ENCODE measurements at regions not wholly inside any gene's neighbourhood (a gene's known extent, or its start where the extent isn't known, plus 50 kb on each side); places are given as distances from the start of the nearest gene placed in this dataset.

DNA sequence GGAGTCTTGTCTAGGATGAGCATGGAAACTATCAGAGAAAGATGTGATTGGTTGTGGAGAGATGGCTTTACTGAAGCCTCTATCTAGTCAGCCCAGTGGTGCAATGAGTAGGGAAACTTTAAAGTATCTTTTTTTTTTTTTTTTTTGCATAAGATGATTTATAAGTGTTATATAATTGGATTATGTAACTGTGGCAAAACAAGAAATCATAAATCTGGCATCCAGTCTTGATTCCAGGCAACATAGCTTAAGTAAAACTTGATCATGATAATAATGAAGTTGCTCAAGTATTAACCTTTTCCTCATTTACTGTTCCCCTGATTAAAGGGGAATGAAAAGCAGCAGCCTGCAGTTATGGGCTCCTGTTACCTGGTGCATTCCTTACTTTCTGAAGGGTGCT, 538.0 kb upstream of the ATP2B1 start:
- intact Hi-C loops (cut with DNase I; ENCODE audit: low total_unique reads) = no loop called here
- no peak overlapping the region for H3K4me3 ChIP-seq (ENCODE audit: low read depth, poor library complexity, severe bottlenecking)
- DNase-seq (ENCODE audit: low spot score in 2 of 2) = no peak
- TF ChIP-seq, protein P1, sequence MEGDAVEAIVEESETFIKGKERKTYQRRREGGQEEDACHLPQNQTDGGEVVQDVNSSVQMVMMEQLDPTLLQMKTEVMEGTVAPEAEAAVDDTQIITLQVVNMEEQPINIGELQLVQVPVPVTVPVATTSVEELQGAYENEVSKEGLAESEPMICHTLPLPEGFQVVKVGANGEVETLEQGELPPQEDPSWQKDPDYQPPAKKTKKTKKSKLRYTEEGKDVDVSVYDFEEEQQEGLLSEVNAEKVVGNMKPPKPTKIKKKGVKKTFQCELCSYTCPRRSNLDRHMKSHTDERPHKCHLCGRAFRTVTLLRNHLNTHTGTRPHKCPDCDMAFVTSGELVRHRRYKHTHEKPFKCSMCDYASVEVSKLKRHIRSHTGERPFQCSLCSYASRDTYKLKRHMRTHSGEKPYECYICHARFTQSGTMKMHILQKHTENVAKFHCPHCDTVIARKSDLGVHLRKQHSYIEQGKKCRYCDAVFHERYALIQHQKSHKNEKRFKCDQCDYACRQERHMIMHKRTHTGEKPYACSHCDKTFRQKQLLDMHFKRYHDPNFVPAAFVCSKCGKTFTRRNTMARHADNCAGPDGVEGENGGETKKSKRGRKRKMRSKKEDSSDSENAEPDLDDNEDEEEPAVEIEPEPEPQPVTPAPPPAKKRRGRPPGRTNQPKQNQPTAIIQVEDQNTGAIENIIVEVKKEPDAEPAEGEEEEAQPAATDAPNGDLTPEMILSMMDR (IDR thresholded peaks at IDR 0.05) = no peak
- TF ChIP-seq POLR2A (IDR thresholded peaks at IDR 0.05) = no peak

DNA sequence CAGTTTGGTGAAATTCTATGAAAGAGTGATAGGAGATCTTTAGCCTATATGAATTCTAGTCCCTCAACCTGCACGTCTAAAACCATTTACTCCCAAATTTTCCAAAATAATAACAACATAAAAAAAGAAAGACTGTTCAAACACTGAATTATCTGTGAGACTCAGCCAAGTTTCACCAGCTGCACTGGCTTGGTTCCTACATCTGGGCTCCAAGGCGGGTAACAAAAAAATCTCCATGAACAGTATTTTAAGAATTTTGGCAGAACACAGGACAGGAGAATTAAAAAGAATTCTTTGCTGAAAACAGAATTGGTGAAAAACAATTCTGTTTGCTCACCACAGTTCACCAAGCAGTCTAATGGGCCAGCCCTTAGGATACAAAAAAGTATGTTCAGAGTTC, 536.8 kb upstream of the ATP2B1 start:
- no peak overlapping the region for H3K4me3 ChIP-seq (ENCODE audit: low read depth, poor library complexity, severe bottlenecking)
- intact Hi-C loops (cut with DNase I; ENCODE audit: low total_unique reads) = no loop called here
- no peak for DNase-seq (ENCODE audit: low spot score in 2 of 2)
- no peak for TF ChIP-seq POLR2A (IDR thresholded peaks at IDR 0.05)
- TF ChIP-seq, protein P1 (IDR thresholded peaks at IDR 0.05) = no peak
- 15 to 19% methylated on average over 2 of the region's 2 CpGs for WGBS, 2 donors

GRCh38 chr12:90244232-90244631, 535.6 kb upstream of the ATP2B1 start:
- DNase-seq (ENCODE audit: low spot score in 2 of 2) = no peak
- intact Hi-C loops (cut with DNase I; ENCODE audit: low total_unique reads) = no loop called here
- no peak overlapping the region for H3K4me3 ChIP-seq (ENCODE audit: low read depth, poor library complexity, severe bottlenecking)
- 68 to 71% methylated on average over 3 of the region's 3 CpGs for WGBS, 2 donors
- TF ChIP-seq, protein P1 (IDR thresholded peaks at IDR 0.05) = no peak
- no peak for TF ChIP-seq POLR2A (IDR thresholded peaks at IDR 0.05)

- TF ChIP-seq, protein P1 (IDR thresholded peaks at IDR 0.05) = no peak
- no peak for TF ChIP-seq POLR2A (IDR thresholded peaks at IDR 0.05)
- no peak overlapping the region for H3K4me3 ChIP-seq (ENCODE audit: low read depth, poor library complexity, severe bottlenecking)
- intact Hi-C loops (cut with DNase I; ENCODE audit: low total_unique reads) = no loop called here
- 72 to 79% methylated on average over 4 of the region's 4 CpGs for WGBS, 2 donors
- DNase-seq (ENCODE audit: low spot score in 2 of 2) = no peak
Measured at GRCh38 chr12:90243211-90243610, 534.6 kb upstream of the ATP2B1 start.

DNA sequence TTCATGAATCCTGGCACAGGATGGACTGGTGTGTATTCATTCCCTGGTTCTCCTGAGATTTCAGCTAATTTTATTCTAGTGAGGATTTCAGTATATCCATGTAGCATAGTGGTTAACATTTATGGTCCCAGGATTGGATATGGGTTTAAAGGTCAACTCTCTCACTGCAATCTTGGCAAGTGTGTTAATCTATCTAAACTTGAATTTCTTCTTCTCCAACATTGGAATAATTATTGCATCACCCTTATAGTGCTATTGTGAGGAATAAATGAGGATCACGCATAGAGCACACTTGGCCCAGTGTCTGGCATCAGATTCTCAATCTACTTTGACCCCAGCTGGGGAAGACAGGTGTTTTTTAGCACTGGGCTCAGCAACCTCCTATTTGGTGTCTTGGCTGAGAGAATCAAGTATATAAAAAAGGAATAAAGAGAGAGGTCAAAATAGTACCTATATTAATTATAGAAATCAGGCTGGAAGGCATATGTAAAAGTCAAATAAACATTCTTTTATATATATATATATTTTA, 531.2 kb upstream of the ATP2B1 start:
- WGBS, 2 donors = 70 to 71% methylated on average over 1 of the region's 1 CpG
- H3K4me3 ChIP-seq (ENCODE audit: low read depth, poor library complexity, severe bottlenecking) = no peak overlapping the region
- DNase-seq (ENCODE audit: low spot score in 2 of 2) = no peak
- TF ChIP-seq, protein P1 (IDR thresholded peaks at IDR 0.05) = no peak
- no peak for TF ChIP-seq POLR2A (IDR thresholded peaks at IDR 0.05)
- intact Hi-C loops (cut with DNase I; ENCODE audit: low total_unique reads) = loop anchor here (2.0 kb wide), 1 partner anchor 61 kb away; no protein-coding TSS in a partner anchor

- WGBS, 2 donors = 28 to 48% methylated on average over 2 of the region's 2 CpGs
- no peak overlapping the region for H3K4me3 ChIP-seq (ENCODE audit: low read depth, poor library complexity, severe bottlenecking)
- intact Hi-C loops (cut with DNase I; ENCODE audit: low total_unique reads) = no loop called here
- no peak for DNase-seq (ENCODE audit: low spot score in 2 of 2)
- TF ChIP-seq POLR2A (IDR thresholded peaks at IDR 0.05) = no peak
- TF ChIP-seq, protein P1 (IDR thresholded peaks at IDR 0.05) = no peak
Measured at GRCh38 chr12:90238663-90239271, 530.1 kb upstream of the ATP2B1 start.
